GM19397 (cell line): ENCODE measurements at regions not wholly inside any gene's neighbourhood (a gene's known extent, or its start where the extent isn't known, plus 50 kb on each side); places are given as distances from the start of the nearest gene placed in this dataset.

Experiments used
- ATAC-seq: cut with Tn5 transposase; IDR thresholded peaks from one replicate; pipeline ENCODE4 v1.9.1; 2021; ENCODE audit warnings: mild to moderate bottlenecking, moderate library complexity; ENCODE audit not compliant: unreplicated experiment

DNA sequence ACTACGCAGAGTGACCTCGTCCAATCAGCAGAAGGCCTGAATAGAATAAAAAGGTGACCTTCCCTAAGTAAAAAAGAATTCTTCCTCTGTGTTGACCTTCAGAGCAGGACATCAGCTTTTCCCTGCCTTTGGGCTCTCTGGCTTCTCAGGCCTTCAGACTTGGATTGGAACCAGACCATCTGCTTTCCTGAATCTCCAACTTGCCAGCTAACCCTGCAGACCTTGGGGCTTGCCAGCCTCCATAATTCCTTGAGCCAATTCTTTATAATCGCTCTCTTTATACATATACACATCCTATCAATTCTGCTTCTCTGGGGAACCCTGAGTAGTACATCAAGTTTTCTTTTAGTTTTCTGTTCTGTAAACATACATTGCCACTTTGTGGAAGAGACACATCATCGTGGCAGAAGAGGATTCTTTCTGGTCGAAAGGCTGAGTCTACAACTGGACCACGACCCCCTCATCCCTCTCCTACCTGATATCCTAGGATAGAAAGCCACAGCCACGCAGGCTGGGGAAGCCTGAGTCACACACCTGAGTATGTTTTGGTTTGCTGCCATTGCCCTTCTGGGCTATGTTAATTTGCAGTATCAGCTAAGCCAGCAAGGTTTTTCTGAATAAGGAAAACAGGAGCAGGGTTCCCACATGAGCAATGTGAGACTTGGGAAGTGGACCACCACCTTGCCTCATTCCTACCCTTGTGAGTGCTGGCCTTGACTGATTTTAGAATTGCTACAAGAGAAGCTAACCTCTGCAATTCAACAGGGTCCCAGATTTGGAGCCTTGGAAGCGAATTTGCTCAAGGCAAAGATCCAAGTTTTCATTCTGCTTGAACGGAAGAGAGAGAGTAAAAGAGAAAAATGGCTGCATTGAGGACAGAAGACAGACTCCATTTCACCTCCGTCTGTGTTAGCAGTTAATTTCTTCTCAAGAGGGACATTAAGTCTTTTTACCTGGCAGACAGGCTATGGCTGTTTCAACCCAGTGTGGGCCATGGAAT lies 445.2 kb upstream of the FZD8 start:
- no peak for ATAC-seq

DNA sequence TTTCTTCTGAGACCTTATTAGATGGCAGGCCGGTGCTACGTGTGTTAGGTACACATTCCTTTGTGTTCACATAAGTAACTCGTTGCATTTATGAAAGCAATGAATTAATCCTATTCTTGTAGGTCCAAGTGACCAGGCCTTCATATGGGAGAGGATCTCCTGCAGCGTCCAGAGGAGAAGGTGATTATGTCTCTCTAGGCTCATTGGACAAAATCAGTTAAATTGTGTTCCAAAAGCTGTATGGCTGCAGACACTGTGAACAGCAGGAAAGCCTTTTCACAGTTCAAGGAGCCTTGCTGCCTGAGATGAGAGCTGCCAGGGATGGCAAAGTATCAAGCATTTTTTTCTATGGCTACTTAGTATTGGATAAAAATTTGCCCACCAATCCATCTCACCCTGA lies 433.1 kb upstream of the FZD8 start:
- ATAC-seq: no peak

- no peak for ATAC-seq
These were observed 431.8 kb upstream of the FZD8 start for GRCh38 chr10:36073796-36074345.

- no peak for ATAC-seq
These were observed 426.4 kb upstream of the FZD8 start for GRCh38 chr10:36068542-36068941.

DNA sequence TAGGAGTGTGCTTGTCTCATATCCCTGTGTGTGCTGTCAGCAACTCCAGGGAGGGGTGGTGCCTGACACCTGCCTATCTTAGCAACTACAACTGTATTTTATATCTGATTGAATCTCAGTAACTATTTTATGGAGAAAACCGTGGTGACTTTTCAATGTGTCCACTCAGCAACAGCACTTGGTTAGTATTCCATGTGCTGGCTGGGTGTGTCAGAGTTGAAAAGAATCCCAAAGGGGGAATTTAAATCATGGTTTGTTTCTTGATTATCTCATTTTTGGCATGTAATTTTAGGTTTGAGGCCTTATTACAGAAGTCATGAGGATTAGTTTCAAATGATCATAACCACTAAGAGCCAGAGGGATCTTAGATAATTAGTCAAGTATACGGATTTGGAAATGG lies 425.7 kb upstream of the FZD8 start:
- ATAC-seq: no peak

GRCh38 chr10:36066850-36067249 lies 424.8 kb upstream of the FZD8 start:
- no peak for ATAC-seq

- no peak for ATAC-seq
These were observed 424.0 kb upstream of the FZD8 start for GRCh38 chr10:36066102-36066501.

GRCh38 chr10:36063396-36063795 lies 421.3 kb upstream of the FZD8 start:
- no peak for ATAC-seq

- no peak for ATAC-seq
These were observed 415.6 kb upstream of the FZD8 start for GRCh38 chr10:36057731-36058130.

GRCh38 chr10:36057180-36057579 lies 415.1 kb upstream of the FZD8 start:
- no peak for ATAC-seq

GRCh38 chr10:36053775-36054174 lies 411.7 kb upstream of the FZD8 start:
- no peak for ATAC-seq

DNA sequence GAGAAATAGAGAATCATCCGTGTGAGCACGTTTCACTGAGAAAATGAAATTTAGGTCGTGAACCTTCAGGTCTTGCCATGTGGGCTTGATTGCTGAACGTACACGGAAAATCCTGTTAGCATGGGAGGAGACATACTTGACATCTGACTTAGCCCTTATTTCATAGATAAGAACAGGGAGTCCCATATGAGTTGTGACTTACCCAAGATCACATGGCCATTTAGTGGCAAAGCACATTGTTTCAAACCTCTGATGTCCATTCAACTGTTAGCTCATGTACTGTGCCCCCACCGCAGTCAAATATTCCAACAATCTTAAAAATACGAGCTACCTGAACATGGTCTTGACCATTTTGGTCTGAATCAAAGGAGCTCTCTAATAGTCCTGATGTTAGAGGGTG lies 411.2 kb upstream of the FZD8 start:
- ATAC-seq: no peak

GRCh38 chr10:36051500-36051991 lies 409.4 kb upstream of the FZD8 start:
- no peak for ATAC-seq

DNA sequence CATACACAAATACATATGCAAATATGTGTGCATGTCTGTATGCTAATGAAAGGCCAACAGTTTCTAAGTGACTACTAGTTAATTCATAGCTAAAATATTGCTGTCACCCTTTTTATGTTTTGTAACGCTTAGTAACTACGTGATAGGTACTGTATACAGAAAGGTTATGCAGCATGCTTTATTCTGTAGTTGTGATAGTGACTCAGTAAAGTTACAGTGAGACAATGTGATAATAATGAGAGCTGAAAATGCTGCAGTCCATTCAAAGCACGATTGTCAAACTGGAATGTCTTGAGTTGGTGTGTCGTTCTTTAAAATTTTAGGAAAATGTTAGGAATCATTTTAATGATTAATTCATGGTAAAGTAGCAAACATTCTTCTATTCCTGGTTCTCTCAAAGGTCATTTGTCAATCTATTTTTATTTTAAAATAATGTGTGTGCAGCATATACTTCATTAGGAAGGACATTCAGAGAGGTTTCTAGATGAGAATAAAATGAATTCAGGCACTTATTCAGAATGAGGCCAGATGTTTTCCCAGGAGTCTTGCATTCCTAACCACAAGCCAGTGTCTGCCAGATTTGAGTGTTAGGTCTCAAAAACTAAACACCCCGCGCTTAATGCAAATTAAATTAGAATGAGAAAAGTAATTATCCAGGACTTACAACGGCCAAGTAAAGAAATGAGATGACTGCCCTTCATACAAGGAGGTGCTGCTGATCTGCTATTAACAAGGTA lies 408.8 kb upstream of the FZD8 start:
- ATAC-seq: no peak

DNA sequence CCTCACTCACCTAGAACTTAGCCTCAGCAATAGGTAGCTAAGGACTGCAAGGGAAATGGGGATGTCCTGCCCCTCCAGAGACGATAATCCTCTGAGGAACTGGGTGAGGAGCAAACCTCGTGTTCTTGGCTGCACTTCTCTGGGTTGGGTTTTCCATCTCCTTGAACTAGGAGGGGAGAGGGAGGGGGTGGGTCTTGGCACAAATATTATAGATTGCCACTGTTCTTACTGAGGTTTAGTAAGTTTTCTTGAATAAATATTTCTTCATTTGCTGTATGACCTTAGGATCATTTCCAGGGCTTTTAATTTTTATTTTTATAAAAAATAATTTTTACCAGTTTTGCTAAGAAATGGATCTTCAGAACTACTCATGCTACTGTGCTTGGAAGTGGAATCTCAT lies 406.7 kb upstream of the FZD8 start:
- ATAC-seq: no peak

DNA sequence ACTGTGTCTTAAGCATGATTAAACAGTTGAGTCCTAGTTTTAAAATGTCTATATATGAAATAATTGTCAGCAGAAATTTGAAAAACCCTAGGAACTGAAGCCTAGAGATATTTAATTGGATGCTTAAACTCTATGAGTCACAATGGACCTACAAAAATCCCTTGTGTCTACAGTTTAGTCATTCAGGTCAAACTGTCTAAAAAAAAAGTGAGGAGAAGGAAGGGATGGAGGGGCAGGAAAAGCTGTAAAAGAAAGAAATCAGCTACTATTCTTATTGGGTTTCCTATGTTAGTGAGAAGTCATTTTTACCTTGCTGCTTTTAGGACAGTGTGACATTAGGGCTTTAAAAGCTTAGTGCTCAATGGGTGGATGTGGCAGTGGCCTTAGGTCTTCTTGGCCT lies 406.1 kb upstream of the FZD8 start:
- no peak for ATAC-seq

- no peak for ATAC-seq
These were observed 400.0 kb upstream of the FZD8 start for GRCh38 chr10:36042135-36042534.

DNA sequence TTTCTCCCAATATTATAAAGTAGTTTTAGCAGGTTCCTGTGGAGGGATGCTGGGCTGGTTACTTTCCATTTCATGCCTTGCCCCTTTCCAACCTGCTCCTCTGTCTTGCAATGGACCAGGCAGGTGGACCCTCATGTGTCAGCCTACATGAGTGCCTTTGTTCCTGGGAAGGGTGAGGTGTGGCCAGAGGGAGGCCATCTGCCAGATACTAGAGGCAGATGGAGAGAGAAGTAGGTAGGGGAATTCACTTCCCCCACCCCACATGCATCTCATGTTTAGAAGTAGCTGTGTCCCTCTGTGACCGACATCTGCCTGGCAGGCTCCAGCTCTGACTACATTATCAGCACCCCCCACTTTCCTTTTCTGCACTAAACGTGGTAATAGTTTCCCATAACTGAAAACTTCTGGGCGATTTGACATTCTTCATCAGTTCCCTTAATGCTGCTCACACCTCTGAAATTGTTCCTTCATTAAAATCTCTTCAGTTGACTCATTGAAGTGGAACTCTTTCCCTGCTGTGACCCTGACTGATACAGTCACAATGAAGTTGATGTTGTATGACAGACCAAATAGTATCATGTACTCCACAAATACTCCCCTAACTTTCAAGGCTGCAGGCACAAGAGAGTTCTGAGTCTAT lies 396.3 kb upstream of the FZD8 start:
- no peak for ATAC-seq

- ATAC-seq: no peak
These were observed 394.0 kb upstream of the FZD8 start for GRCh38 chr10:36036137-36036536.

DNA sequence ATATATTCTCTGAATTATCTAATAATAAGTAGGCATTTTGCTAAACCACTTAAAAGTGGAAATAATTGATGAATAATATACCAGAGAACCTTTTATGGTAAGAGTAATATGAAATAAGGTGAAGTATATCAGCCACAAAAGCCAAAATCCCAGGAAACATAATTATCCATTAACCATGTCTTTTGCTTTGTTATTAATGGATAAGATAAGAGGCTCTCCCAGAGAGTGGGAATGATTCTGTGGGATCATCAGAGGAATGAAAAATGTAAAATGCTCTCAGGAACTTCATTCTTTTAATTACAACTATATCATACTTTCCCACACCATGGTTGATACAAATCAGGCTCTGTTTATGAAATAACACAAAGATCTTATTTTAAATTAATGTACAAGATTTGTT lies 391.7 kb upstream of the FZD8 start:
- no peak for ATAC-seq

DNA sequence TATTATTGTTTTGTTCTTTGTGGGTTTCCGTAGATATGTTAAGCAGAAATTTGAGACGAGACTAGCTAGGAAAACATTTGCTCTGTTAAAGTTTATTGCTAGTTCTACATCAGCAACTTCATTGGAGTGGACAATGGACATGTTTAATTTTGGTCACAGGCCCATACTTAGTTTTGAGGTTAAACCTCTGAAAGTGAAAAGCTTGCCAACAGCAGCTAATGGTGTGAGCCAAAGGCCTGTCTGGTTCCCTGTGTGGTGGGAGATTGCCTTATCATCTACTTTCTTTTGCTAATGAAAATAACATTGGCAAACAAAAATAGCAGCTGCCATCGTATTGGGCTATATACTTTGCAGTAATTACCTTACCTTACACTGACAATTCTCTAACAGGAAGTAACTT lies 388.4 kb upstream of the FZD8 start:
- no peak for ATAC-seq
